Endodermal cell (in vitro differentiated cells): ENCODE measurements at regions not wholly inside any gene's neighbourhood (a gene's known extent, or its start where the extent isn't known, plus 50 kb on each side); places are given as distances from the start of the nearest gene placed in this dataset.

Source experiments
- DNase-seq: peaks from one replicate; pipeline ENCODE4 v3.0.0-alpha.2; 2017
- H3K27ac ChIP-seq: 2 replicates; pipeline ENCODE4 v1.5.1; 2013; ENCODE audit warnings: mild to moderate bottlenecking, low read depth, low read length, moderate library complexity
- H3K27me3 ChIP-seq: 2 replicates; pipeline ENCODE4 v1.6.1; 2013; ENCODE audit warnings: mild to moderate bottlenecking, low read length, moderate library complexity; ENCODE audit not compliant: insufficient read depth, control insufficient read depth, poor library complexity, severe bottlenecking
- H3K36me3 ChIP-seq: 2 replicates; pipeline ENCODE4 v1.7.0; 2013; ENCODE audit warnings: mild to moderate bottlenecking, low read length, moderate library complexity; ENCODE audit not compliant: control insufficient read depth, insufficient read depth
- H3K4me1 ChIP-seq: one replicate; pipeline ENCODE4 v1.7.0; 2013; ENCODE audit warnings: low read length; ENCODE audit not compliant: control insufficient read depth, insufficient read depth
- H3K4me3 ChIP-seq: 2 replicates; pipeline ENCODE4 v1.5.1; 2013; ENCODE audit warnings: mild to moderate bottlenecking, low read length, moderate library complexity
- H3K9ac ChIP-seq: 2 replicates; pipeline ENCODE4 v1.6.1; 2013; ENCODE audit warnings: mild to moderate bottlenecking, low read length, moderate library complexity; ENCODE audit not compliant: poor library complexity, severe bottlenecking; ENCODE audit errors: extremely low read depth
- H3K9me3 ChIP-seq: 2 replicates; pipeline ENCODE4 v1.6.1; 2013; ENCODE audit warnings: mild to moderate bottlenecking, low read length, moderate library complexity; ENCODE audit not compliant: control insufficient read depth
- H3K27ac Mint-ChIP-seq: 2 replicates; pipeline ENCODE4 v1.8.0; 2020; ENCODE audit warnings: mixed read lengths
- H3K27me3 Mint-ChIP-seq: 2 replicates; pipeline ENCODE4 v1.8.0; 2021; ENCODE audit warnings: mild to moderate bottlenecking, mixed read lengths; ENCODE audit not compliant: insufficient read depth
- H3K36me3 Mint-ChIP-seq: 2 replicates; pipeline ENCODE4 v1.8.0; 2020; ENCODE audit warnings: low read depth, mixed read lengths
- H3K4me1 Mint-ChIP-seq: 2 replicates; pipeline ENCODE4 v1.8.0; 2020; ENCODE audit warnings: mixed read lengths
- H3K4me3 Mint-ChIP-seq: 2 replicates; pipeline ENCODE4 v1.8.0; 2020; ENCODE audit warnings: mild to moderate bottlenecking, moderate library complexity, mixed read lengths
- H3K9me3 Mint-ChIP-seq: 2 replicates; pipeline ENCODE4 v1.8.0; 2020; ENCODE audit warnings: mild to moderate bottlenecking, mixed read lengths
- WGBS, 2 experiments: methylation state at CpG; one replicate each; pipeline versions ENCODE4 v1.1.5 to v1.1.7; 2013; ENCODE audit warnings: missing lambda C conversion rate in 2 of 2, mixed read lengths in 1 of 2; ENCODE audit not compliant: insufficient coverage in 1 of 2, insufficient read length in 1 of 2; 5-methylcytosine and 5-hydroxymethylcytosine counted together
- TF ChIP-seq, protein P1 (sequence below): fragments of 200-600 bp; sonication (generic); conservative IDR thresholded peaks from 2 replicates; pipeline ENCODE4 v1.5.0; 2021; ENCODE audit warnings: antibody characterized with exemption, mild to moderate bottlenecking

DNA sequence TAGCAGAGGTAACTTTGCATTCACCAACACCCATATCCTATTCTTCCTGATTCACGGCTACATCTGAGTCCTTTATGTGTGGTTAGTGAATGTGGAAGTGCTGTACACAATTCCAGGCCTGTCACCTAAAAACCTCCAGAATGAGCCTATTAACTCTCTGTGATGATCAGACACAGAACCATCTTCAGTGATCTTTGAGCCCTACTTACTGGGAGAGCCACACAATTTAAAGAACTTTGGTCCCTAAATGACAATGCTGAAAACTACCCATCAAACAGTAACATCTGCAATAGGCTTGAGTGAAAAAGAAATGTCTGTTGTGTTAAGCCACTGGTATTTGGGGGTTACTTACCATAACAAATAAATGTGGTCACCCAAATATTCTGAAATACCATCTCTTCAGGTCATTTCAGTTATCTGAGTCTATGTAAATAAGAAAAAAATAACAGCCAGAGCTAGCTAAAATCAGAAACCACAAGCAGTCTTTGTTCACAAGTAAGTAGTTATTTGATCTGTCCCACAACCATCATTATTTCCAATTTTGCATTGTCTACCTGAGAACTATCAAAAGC lies 145.7 kb downstream of the HGF start:
- no peaks in the 10 kb centered on the region for H3K36me3 ChIP-seq
- Mint-ChIP-seq H3K27ac (no peak overlapping the region), H3K36me3 (no peaks in the 10 kb centered on the region), H3K4me1 (no peaks in the 10 kb centered on the region), H3K9me3 (no peaks in the 10 kb centered on the region), H3K4me3 (no peak overlapping the region), H3K27me3 (no peaks in the 10 kb centered on the region)
- no peaks in the 10 kb centered on the region for H3K27me3 ChIP-seq
- no peaks in the 10 kb centered on the region for H3K9me3 ChIP-seq
- TF ChIP-seq, protein P1, sequence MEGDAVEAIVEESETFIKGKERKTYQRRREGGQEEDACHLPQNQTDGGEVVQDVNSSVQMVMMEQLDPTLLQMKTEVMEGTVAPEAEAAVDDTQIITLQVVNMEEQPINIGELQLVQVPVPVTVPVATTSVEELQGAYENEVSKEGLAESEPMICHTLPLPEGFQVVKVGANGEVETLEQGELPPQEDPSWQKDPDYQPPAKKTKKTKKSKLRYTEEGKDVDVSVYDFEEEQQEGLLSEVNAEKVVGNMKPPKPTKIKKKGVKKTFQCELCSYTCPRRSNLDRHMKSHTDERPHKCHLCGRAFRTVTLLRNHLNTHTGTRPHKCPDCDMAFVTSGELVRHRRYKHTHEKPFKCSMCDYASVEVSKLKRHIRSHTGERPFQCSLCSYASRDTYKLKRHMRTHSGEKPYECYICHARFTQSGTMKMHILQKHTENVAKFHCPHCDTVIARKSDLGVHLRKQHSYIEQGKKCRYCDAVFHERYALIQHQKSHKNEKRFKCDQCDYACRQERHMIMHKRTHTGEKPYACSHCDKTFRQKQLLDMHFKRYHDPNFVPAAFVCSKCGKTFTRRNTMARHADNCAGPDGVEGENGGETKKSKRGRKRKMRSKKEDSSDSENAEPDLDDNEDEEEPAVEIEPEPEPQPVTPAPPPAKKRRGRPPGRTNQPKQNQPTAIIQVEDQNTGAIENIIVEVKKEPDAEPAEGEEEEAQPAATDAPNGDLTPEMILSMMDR, result no peak
- DNase-seq, result no peak
- WGBS, 2 experiments, result no CpG with 5 or more reads among the region's 1 CpG
- no peak overlapping the region for H3K4me3 ChIP-seq
- H3K27ac ChIP-seq, result no peak overlapping the region
- no peak overlapping the region for H3K9ac ChIP-seq
- H3K4me1 ChIP-seq, result no peaks in the 10 kb centered on the region

DNA sequence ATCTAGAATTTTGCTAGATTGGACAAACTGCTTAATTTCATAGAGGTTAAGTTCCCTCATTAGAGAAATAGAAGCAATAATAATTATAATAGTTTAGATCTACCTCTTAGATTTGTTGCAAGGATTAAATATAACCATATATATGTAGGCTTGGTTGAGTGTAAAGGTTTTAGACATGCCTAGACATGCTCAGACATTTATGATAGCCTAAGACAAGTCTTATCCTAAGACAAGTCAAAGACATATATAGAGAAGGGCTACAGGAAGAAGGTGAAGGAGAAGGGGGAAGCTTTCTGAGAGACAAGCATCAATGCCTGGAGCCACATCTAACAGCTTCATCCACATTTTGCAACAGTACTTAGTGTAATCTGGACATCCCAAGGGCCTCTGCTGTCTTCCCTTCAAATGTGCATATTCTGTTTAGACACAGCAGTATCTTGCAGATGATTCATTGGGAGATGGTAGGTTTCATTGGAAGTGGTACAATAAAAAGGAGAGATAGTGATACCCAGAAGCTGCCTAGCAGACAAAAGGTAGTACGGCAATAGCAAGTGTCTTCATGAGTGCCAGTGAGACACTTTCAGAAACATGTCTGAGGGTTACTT lies 146.5 kb downstream of the HGF start:
- no peaks in the 10 kb centered on the region for H3K9me3 Mint-ChIP-seq
- TF ChIP-seq, protein P1, result no peak
- WGBS, 2 experiments, result 89 to 90% methylated on average over 1 of the region's 1 CpG

GRCh38 chr7:81621893-81622292 lies 148.0 kb downstream of the HGF start:
- no peaks in the 10 kb centered on the region for H3K4me1 ChIP-seq
- WGBS, 2 experiments, result 94 to 100% methylated on average over 1 of the region's 1 CpG
- no peaks in the 10 kb centered on the region for H3K36me3 Mint-ChIP-seq
- no peaks in the 10 kb centered on the region for H3K4me1 Mint-ChIP-seq
- H3K27me3 Mint-ChIP-seq, result no peaks in the 10 kb centered on the region
- H3K4me3 ChIP-seq, result no peak overlapping the region
- H3K9ac ChIP-seq, result no peak overlapping the region
- no peaks in the 10 kb centered on the region for H3K36me3 ChIP-seq
- no peaks in the 10 kb centered on the region for H3K27me3 ChIP-seq
- no peak for DNase-seq
- no peaks in the 10 kb centered on the region for H3K9me3 ChIP-seq
- no peak overlapping the region for H3K4me3 Mint-ChIP-seq
- no peak overlapping the region for H3K27ac Mint-ChIP-seq
- H3K9me3 Mint-ChIP-seq, result no peaks in the 10 kb centered on the region
- TF ChIP-seq, protein P1, result no peak
- no peak overlapping the region for H3K27ac ChIP-seq

More for the DNA sequence above, 146.5 kb downstream of the HGF start:
- Mint-ChIP-seq H3K27ac (no peak overlapping the region), H3K4me1 (no peaks in the 10 kb centered on the region), H3K27me3 (no peaks in the 10 kb centered on the region), H3K4me3 (no peak overlapping the region), H3K36me3 (no peaks in the 10 kb centered on the region)
- no peak for DNase-seq
- Histone ChIP-seq H3K27me3 (no peaks in the 10 kb centered on the region), H3K4me3 (no peak overlapping the region), H3K4me1 (no peaks in the 10 kb centered on the region), H3K36me3 (no peaks in the 10 kb centered on the region), H3K27ac (no peak overlapping the region), H3K9ac (no peak overlapping the region), H3K9me3 (no peaks in the 10 kb centered on the region)
